ENCODE measurements at regions not wholly inside any gene's neighbourhood (a gene's known extent, or its start where the extent isn't known, plus 50 kb on each side); places are given as distances from the start of the nearest gene placed in this dataset.
"Not testable (repeated sequence)": the region's sequence is repeated elsewhere in the genome, so short reads cannot be mapped to it uniquely, and the experiment has no call there.

DNA sequence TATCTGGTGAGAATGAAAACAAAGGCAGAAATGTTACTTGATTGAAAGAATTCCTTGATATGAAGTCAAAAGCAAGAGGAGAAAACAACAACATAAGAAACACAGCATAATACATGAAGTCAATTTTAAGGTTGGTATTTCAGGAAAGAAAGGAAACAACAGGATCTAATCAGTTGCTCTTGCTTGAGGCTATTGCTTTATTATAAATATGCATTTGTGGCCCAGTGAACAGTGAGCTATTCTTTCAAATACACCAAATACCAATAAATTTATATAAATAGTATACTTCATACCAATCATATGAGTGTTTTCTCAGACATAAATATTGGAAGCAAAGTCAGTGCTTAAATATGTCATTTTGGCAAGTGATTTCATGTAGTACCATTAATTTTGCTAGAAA is 806.6 kb downstream of the NXPH1 start:
- no peak for DNase-seq

DNA sequence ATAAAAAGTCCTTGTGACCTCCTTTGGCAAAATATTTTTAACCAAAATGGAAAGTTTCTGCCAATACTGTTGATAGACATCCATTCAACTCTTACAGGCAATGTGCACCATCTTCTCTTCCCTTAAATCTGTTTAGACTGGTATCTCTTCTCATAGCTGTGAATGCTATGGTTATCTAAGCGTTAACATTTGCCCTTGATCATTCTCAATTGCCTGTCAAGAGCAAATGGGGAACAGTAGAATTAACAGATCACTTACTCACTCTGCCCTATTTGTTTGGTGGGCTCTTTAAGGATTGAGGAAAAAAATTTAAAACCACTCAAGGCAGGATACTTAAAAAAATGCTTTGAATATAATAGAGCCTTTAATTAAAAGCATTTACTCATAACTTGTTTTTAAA is 808.4 kb downstream of the NXPH1 start:
- no peak for DNase-seq

DNA sequence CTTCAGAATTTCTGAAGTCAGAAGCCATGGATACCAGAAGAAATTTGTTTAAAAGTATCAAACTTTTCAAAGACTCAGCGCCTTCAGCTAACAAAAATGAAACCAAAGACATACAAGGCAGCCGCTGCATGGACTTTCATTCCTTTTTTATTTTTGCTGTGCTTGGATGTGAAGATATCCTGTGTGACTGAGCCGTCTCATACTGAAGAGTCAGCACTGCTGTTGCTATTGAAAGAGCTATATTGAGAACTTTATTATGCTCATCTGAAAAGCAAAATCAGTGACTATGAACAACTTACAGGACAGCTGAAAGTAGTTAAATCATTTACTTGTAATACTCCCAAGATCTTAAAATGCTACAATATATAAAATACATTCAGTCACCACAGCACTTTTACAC is 809.2 kb downstream of the NXPH1 start:
- DNase-seq, result no peak

DNA sequence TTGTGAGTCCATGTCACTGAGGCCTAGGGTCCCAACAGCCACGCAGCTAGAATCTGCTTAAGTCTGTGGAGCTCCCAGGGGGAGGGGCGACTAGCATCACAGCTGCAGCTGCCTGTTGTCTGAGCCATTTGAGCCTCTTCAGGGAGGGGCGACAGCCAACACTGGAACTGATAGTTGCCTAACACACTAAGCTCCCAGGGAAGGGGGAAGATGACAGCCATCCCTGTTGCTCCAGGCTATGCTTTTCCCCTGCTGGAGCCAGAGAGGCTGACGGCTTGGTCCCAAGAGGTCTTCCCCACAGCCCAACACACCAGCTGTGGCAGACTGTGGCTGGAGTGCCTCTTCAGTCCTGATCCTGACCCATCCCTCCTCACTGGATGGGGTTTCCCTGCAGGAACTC is 817.5 kb downstream of the NXPH1 start:
- no peak for DNase-seq

DNA sequence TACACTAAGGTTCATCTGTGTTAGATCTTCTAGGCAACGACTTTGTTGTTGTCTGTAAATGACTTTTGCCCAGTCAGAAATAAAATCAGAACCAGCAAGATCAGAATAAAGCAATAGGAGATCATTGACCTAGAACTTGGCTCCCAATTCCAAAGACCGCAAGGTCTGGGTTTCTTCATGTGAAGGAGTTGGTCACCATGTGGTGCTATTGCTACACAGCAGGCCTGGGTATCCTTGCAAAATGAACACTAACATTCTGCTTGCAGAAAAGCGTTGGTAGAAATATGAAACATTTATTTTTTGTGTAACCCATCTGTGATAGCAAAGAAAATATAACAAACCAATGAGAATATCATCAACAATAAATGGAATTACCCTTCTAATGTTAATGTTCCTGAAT is 831.0 kb downstream of the NXPH1 start:
- DNase-seq, result no peak

DNA sequence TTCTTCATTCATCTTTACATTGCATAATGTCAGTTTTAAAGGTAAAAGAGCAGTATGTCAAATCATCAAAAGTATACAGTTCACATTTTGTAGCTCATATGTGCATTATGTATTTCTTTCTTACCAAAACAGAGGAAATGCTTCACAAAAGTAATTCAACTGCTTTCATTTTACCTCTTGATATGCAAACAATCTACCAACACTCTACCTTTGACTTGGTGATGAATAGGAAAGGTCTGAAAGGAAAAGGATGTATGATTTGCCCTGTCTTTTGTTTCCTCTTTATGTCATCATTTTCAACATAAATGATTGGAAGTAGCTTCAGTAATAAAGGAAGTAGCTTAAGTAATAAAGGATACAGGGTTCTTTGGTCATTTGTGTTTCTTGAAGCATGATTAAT is 846.7 kb downstream of the NXPH1 start:
- DNase-seq, result no peak

DNA sequence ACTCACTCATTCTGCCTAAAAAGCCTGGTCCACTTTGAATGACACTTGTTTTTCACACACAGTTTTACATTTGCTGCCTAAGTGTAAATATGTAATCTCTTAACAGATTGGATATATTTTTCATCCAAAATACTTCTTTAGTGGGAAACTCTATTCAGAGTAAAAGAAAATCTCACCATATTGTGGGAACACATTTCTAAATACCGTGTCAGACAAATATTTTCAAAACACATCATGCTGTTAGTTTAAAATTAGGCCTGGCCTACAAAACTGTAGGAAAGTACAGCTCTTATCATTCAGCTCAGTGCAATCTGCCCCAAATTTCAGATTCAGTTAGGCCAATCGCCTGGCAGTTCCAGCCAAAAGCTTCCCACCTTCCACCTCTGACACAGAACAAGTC is 849.8 kb downstream of the NXPH1 start:
- DNase-seq, result no peak

DNA sequence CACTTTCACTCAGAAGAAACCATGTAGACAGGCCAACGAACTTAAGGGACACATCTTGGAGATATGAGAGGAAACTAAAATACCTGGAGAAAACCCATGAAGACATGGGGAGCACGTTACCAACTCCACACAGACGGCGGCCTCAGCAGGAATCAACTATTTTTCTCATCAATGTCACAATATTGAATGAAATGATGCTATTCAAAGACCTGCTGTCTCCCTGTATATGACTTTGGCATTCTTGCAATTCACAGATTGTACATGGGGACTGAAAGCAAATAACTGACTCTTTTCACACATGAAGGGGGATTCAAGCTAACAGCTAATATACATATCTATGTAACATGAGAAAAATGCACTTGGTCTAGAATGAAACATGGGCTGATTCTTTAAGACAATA is 869.0 kb downstream of the NXPH1 start:
- no peak for DNase-seq

DNA sequence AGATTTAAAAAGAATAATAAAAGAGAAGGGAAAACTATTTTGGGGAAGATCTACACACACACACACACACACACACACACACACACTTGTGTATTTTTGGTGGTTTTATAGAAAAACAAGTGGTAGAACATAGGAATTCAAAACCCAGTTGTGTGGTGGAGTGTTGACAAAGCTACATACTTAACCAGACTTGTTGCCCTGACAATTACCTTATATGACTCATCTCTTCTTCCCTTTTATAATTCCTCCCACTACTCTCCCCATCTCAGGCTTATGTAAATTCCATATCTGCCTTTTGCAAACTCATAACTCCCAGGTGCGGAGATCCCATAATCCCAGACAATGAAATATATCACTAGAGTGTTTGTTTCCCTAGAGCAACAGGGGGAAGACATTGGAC is 873.7 kb downstream of the NXPH1 start:
- no peak for DNase-seq

DNA sequence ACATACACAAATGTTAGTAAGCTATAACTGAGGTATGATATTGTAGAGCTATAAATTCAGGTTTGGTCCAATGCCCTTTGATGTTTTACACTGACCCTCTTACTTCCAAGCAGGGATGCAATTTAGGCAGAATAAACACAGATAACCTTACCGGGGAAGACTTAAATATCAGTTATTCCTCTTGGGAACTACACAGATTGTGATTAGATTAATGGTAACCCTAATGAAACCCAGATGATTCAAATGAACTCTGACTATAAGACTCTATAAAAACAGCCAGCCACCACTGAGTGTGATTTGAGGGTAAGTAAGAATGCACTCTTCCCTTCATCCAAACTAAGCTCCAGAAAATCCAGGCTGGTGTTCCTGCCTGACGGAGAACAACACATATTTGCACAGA is 891.1 kb downstream of the NXPH1 start:
- DNase-seq, result no peak

DNA sequence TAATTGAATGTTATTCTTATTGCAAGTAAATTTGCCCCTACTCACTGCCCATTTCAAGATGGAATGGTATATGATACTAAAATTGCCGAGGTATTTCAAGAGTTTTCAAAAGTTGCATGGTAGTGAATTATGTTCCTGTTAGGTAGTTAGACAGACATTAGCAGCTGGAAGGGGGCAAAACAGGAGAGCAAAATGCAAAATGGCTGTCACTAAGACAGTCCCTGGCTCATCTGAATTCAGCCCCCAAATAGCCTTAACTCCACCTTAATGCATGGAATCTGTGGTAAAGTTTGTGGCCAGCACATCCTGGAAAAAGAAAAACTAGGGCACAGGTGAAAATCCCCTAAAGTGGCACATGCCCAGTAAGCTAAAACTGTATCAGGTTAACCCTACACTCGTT is 894.9 kb downstream of the NXPH1 start:
- no peak for DNase-seq

DNA sequence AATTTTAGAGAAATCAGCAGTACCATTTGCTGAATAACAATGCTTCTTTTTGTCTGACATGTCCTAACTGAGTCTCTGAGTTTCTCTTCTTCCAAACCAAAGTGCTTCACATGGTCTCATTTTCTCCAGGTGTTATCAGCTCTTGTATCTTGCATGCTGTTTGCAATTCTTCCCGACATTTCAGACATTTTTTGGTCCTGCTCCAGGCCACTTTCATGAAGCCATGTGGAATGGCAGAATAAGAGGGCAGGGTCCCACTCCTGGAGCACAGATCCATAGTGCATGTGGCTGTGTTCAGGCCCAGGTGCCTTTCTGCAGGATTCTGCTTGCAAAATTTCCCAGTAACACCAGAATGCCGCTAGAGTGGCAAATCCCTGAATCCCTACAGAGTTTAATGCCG is 916.2 kb downstream of the NXPH1 start:
- no peak for DNase-seq

DNA sequence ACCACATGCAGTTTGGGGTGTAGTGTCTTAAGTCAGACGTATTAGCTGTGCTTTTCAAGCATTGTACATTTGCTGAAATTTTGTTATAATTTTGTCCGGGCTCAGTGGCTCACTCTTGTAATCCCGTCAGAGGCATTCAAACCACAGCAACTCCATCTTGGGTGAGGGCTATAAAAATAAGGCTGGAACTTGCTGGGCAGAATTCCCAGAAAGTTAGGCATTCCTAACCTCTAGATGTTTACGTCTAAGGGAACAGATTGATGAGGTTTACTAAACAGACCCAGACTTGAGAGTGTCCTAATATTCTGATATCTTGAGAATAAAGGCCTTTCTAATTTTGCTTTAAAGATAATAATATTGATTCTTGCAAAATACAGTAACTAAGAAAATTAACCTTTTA is 957.8 kb downstream of the NXPH1 start:
- DNase-seq, result no peak

DNA sequence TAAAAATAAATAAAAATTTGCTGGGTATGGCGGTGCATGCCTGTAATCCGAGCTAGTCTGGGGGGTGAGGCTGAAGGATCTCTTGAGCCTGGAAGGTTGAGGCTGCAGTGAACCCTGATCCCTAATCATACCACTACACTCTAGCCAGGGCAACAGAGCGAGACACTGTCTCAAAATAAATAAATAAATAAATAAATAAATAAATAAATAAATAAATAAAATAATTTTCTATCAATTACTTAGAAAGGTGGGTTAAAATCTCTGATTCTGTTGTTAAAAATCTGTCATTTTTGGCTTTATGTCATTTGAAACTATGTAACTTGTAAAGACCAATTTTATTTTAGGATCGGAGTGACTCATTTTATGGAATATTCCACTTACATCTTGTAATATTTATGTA is 958.6 kb downstream of the NXPH1 start:
- no peak for DNase-seq

DNA sequence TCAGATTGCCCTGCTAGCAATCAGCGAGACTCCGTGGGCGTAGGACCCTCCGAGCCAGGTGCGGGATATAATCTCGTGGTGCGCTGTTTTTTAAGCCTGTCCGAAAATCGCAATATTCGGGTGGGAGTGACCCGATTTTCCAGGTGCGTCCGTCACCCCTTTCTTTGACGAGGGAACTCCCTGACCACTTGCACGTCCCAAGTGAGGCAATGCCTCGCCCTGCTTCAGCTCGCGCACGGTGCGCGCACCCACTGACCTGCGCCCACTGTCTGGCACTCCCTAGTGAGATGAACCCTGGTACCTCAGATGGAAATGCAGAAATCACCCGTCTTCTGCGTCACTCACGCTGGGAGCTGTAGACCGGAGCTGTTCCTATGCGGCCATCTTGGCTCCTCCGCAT is 971.0 kb downstream of the NXPH1 start:
- not testable (repeated sequence) for DNase-seq

DNA sequence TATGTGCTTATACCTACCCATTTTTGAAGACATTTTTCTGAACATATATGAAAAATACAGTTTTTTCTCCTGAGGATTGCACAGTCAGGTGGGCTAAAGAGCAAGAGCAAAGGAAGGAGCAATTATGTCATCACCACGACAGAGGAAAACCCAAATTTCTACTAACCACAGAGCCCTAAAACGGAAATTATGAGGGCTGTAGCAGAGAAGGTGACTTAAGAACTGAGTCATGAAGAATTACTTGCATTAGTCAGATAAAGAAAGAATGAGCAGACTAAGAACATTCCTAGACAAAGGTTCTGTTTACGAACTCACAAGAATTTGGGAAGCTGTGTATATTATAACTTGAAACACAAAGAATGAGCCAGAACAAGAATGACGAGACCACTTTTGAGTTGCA is 974.4 kb downstream of the NXPH1 start:
- DNase-seq, result no peak

DNA sequence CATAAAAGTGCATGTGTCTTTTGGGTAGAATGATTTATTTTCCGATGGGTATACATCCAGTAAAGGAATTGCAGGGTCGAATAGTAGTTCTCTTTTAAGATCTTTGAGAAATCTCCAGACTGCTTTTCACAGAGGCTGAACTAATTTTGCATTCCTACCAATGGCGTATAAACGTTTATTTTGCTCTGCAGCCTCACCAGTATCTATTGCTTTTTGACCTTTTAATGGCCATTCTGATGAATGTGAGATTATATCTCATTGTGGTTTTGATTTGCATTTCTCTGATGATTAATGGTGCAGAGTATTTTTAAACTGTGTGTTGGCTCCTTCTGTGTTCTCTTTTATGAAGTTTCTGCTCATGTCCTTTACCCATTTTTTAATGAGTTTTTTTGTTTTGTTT is 1020.1 kb downstream of the NXPH1 start:
- DNase-seq, result no peak

DNA sequence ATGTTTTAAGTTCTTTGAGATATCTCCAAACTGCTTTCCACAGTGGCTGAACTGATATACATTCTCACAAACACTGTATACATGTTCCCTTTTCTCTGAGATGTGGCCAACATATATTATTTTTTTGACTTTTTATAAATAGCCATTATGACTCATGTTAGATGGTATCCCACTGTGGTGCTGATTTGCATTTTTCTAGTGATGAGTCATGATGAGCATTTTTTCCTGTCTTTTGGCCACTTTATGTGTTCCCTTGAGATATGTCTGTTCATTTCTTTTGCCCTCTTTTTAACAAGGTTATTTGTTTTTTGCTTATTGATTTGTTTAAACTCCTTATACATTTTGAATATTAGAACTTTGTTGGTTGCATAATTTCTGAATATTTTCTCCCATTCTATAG is 1055.1 kb downstream of the NXPH1 start:
- no peak for DNase-seq

DNA sequence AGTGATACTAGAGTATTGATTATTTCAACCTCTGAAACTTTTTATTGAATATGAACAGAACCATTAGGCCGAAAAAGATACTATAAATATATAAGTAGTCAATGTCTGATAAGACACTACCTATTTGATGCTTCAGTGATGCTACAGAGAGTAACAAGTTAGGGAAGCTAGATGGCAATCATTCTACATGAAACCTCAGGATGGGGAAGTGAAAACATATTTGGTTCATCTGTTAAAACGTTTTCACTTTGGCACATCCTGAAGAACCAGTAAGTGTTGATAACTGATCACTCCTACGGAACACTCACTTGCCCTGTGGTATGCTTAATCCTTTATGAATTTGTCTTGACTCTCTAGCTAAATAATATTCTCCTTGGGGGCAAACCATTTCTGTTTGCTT is 1064.9 kb downstream of the NXPH1 start:
- no peak for DNase-seq

DNA sequence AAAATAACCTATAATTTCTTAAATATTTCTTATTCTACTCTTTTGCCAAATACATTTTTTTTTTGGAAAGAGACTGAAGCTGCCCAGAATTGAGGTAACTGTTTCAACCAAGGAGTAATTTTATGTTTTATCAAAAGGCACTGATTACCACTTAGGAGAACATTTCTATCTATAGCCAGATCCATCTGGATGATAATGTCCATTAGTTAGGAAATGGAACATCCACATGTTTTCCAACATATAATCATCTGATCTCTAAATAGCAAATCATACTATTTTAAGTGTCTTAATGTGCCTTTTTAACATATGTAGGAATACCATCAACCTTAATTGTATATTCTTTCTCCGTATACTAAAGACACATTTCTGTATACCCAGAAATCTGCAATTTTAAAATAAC is 1068.9 kb downstream of the NXPH1 start:
- no peak for DNase-seq

DNA sequence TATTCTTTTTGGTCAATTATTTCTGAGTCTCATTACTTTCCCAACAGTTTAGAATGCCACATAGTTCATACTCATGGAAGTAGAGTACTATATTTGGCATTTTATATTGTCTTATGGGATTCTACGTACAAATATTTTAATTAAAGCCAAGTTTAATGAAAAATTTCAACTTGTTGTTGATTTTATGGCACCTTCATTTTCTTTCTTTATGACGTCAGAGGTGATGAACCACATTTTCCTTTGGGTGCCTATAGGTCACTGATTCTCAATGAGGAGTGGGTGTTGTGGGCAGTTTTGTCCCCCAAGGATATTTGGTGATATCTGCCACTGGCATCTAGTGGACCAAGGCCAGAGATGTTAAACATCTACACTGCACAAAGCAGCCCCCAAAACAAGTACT is 1071.3 kb downstream of the NXPH1 start:
- DNase-seq, result no peak

DNA sequence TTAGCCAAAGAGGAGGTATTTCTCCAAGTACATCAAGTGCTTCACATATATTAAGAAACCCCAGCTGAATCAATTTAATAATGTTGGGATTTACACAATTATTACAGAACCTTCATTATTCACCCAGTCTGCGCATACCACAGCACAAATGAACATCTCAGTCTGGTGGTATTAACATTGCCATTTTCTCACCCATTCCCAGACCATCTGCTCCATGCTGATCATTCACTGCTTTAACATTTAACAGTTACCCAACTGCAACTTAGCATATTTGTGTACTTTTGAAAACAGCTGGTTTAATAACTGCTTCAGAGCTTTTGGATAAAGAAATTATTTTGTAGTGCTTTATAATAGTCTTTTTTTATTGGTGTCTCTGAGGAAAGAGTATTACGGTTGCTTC is 1072.1 kb downstream of the NXPH1 start:
- DNase-seq, result no peak

DNA sequence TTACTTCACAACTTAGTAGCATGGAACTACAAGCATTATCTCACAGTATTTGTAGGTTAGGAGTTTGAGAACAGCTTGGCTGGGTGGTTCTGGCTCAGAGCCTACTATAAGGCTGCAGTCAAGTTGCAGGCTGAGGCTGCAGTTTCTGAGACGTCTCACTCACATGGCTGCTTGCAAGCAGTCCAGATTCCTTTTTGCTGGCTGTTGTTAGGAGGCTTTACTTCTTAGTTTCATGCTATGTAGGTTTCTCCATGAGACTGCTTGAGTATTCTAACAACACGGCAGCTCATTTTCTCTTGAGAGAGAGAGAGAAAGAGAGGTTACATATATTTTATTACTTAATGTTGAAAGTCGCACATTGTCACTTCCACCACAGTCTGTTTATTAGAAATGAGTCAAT is 1073.9 kb downstream of the NXPH1 start:
- DNase-seq, result no peak

DNA sequence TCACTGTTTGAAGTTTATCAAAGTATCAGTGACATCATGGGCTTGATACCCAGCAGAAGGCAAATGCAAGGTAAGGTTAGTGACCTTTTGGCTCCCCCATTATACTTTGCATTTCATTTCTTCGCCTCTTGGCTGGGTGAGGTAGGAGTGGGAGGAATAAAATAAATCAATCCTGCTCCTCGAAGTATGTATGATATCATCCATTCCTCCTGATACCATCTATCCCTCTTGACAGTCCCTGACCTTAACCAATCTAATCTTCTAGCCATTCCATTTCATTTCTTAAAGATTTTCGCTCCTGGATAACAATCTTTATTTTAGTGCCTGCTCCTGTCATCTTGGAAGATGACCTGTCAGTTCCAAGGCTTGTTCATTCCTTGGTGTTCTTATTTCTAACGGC is 1083.3 kb downstream of the NXPH1 start:
- no peak for DNase-seq

DNA sequence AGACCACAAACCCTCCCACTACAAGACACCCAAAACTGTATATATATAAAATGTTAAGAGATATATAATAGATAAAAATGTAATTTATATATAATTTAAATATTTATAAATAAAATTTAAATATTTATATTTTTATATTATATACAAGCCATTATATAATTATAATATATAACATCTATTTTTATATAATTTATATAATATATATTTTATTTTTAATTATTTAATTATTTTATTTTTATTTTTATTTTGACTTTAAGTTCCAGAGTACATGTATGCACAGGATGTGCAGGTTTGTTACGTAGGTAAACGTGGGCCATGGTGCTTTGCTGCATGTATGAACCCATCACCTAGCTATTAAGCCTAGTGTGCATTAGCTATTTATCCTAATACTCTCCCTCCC is 1090.2 kb downstream of the NXPH1 start:
- no peak for DNase-seq

DNA sequence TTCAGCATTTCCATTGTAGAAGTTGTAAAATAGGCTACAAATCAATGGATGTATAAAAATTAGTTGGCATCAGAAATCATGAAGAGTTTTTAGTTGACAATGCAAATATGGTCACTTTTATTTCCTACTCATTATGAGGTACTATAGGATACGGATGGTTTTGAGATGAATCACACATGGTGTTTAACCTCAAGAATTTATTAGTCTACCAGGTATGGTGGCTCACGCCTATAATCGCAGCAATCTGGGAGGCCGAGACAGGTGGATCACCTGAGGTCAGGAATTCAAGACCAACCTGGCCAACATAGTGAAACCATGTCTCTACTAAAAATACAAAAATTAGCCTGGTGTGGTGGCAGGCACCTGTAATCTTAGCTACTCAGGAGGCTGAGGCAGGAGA is 1119.0 kb downstream of the NXPH1 start:
- DNase-seq, result not testable (repeated sequence)

DNA sequence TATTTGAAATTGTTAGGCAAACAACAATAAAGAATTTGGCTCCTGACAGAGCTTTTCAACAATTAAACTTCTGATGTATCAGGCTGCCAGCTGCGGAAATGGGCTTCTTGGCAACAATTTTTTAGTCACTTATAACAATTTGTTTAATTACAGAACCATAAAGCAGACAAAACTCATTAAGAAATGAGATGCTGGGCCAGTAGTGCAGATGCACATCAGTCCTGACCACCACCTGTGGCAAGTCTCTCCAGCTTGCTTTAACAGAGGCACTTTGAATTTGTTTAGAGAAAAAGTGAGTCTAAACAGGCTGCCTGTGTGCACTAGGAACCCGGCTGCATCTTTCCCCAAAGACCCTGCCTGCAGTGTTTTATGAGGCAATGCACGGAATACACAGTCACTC is 1124.4 kb downstream of the NXPH1 start:
- DNase-seq, result no peak

Data from GF-D8 (cell line).